Neural cell (in vitro differentiated cells): ENCODE measurements at regions not wholly inside any gene's neighbourhood (a gene's known extent, or its start where the extent isn't known, plus 50 kb on each side); places are given as distances from the start of the nearest gene placed in this dataset.

Experiments
- H2AFZ ChIP-seq: fragments of 200-600, 300-800 bp; sonication (generic), shearing (Covaris generic); 2 replicates; pipeline ENCODE4 v1.6.0; 2014; ENCODE audit warnings: low read depth, mild to moderate bottlenecking, antibody characterized with exemption, low read length, moderate library complexity
- H3F3A ChIP-seq: fragments of 200-600 bp; shearing (Covaris generic); 2 replicates; pipeline ENCODE4 v1.6.1; 2016; ENCODE audit warnings: mild to moderate bottlenecking, moderate library complexity, mixed read lengths, antibody characterized with exemption, low read length; ENCODE audit not compliant: insufficient read depth, poor library complexity, severe bottlenecking
- H3K27ac ChIP-seq: fragments of 200-600, 300-800 bp; sonication (generic), shearing (Covaris generic); 2 replicates; pipeline ENCODE4 v1.5.1; 2014; ENCODE audit warnings: mild to moderate bottlenecking, low read length, moderate library complexity
- H3K27me3 ChIP-seq: fragments of 300-800, 200-600 bp; sonication (generic), shearing (Covaris generic); 2 replicates; pipeline ENCODE4 v1.6.0; 2014; ENCODE audit warnings: mild to moderate bottlenecking, low read depth, low read length, moderate library complexity; ENCODE audit not compliant: insufficient read depth
- H3K36me3 ChIP-seq: fragments of 300-800, 200-600 bp; sonication (generic), shearing (Covaris generic); 2 replicates; pipeline ENCODE4 v1.5.1; 2014; ENCODE audit warnings: mild to moderate bottlenecking, antibody characterized with exemption, low read length, moderate library complexity; ENCODE audit not compliant: insufficient read depth
- H3K4me2 ChIP-seq: fragments of 300-800, 200-600 bp; sonication (generic), shearing (Covaris generic); 2 replicates; pipeline ENCODE4 v1.6.0; 2014; ENCODE audit warnings: mild to moderate bottlenecking, low read length
- H3K4me3 ChIP-seq: fragments of 300-800, 200-600 bp; sonication (generic), shearing (Covaris generic); 2 replicates; pipeline ENCODE4 v1.5.1; 2014; ENCODE audit warnings: mild to moderate bottlenecking, low read length, moderate library complexity
- H3K79me2 ChIP-seq: fragments of 200-600 bp; shearing (Covaris generic); replicated peaks from 2 replicates; pipeline ENCODE4 v1.6.0; 2014; ENCODE audit warnings: mild to moderate bottlenecking, low read length, moderate library complexity; ENCODE audit not compliant: insufficient read depth
- H3K9ac ChIP-seq: fragments of 300-800, 200-600 bp; sonication (generic), shearing (Covaris generic); 2 replicates; pipeline ENCODE4 v1.6.1; 2016; ENCODE audit warnings: mild to moderate bottlenecking, low read length, mixed read lengths
- H3K9me2 ChIP-seq: fragments of 200-600 bp; shearing (Covaris generic); 2 replicates; pipeline ENCODE4 v1.6.1; 2016; ENCODE audit warnings: mild to moderate bottlenecking, low read length, mixed read lengths; ENCODE audit not compliant: insufficient read depth
- H3K9me3 ChIP-seq: fragments of 200-600, 300-800 bp; sonication (generic), shearing (Covaris generic); 2 replicates; pipeline ENCODE4 v1.6.1; 2016; ENCODE audit warnings: mild to moderate bottlenecking, mixed run types, low read length, moderate library complexity, mixed read lengths
- H4K20me1 ChIP-seq: fragments of 200-600 bp; shearing (Covaris generic); 2 replicates; pipeline ENCODE4 v1.6.1; 2016; ENCODE audit warnings: mild to moderate bottlenecking, mixed run types; ENCODE audit not compliant: insufficient read depth
- EP300 ChIP-seq: fragments of 450-650 bp; conservative IDR thresholded peaks from 2 replicates; pipeline ENCODE4 v1.6.1; 2014; ENCODE audit warnings: antibody characterized with exemption, mild to moderate bottlenecking, moderate library complexity; ENCODE audit not compliant: poor library complexity, severe bottlenecking
- EZH2 ChIP-seq: fragments of 200-600, 300-800 bp; shearing (Covaris generic), sonication (generic); IDR thresholded peaks from 2 replicates; pipeline ENCODE4 v1.6.1; 2014; ENCODE audit warnings: antibody characterized with exemption, low read length, borderline replicate concordance, mild to moderate bottlenecking; ENCODE audit not compliant: insufficient read depth, poor library complexity, severe bottlenecking
- MXI1 ChIP-seq: fragments of 450-650 bp; conservative IDR thresholded peaks from 2 replicates; pipeline ENCODE4 v1.6.1; 2014; ENCODE audit warnings: antibody characterized with exemption, mild to moderate bottlenecking; ENCODE audit not compliant: poor library complexity, severe bottlenecking
- POLR2AphosphoS5 ChIP-seq: IDR thresholded peaks from 2 replicates; pipeline ENCODE4 v1.6.1; 2012
- RAD21 ChIP-seq: fragments of 450-650 bp; conservative IDR thresholded peaks from 2 replicates; pipeline ENCODE4 v1.6.1; 2014; ENCODE audit warnings: antibody characterized with exemption, mild to moderate bottlenecking, moderate library complexity
- SMC3 ChIP-seq: fragments of 450-650 bp; conservative IDR thresholded peaks from 2 replicates; pipeline ENCODE4 v1.6.1; 2014; ENCODE audit warnings: antibody characterized with exemption, mild to moderate bottlenecking, moderate library complexity; ENCODE audit not compliant: poor library complexity
- TAF1 ChIP-seq: IDR thresholded peaks from 2 replicates; pipeline ENCODE4 v1.6.1; 2012; ENCODE audit warnings: low read depth
- TF ChIP-seq, protein P1 (sequence below): IDR thresholded peaks from 2 replicates; pipeline ENCODE4 v1.6.1; 2012; ENCODE audit warnings: borderline replicate concordance
- TF ChIP-seq, protein P2 (sequence below): fragments of 450-650 bp; IDR thresholded peaks from 2 replicates; pipeline ENCODE4 v1.5.1; 2014; ENCODE audit warnings: antibody characterized with exemption, mild to moderate bottlenecking, moderate library complexity; ENCODE audit not compliant: poor library complexity, severe bottlenecking

DNA sequence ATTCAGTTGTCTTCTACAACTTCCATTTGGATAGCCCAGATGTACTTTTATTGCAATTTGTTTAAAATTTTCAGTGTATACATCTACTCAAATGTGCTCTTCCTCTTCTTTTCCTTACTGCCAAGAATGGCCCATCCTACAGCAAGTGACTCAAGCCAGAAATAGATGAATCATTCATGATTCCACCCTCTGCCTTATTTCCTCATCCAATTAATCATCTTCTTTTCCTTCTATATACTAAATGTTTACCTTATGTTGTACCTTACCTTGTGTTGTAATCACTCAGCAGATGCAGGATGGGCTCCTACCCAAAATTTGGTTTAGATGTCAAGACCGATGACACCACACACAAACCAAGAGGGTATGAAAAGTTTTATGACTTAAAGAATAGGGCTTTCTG, 437.8 kb downstream of the GRXCR1 start:
- no peaks in the 10 kb centered on the region for H3K9me3 ChIP-seq
- no peaks in the 10 kb centered on the region for H3K27me3 ChIP-seq
- no peak overlapping the region for H3K9ac ChIP-seq
- no peaks in the 10 kb centered on the region for H3K79me2 ChIP-seq
- H3K4me3 ChIP-seq, result no peak overlapping the region
- TF ChIP-seq SMC3 (no peak), TAF1 (no peak), RAD21 (no peak), POLR2AphosphoS5 (no peak), MXI1 (no peak), EZH2 (no peak), EP300 (no peak)
- TF ChIP-seq, protein P1, sequence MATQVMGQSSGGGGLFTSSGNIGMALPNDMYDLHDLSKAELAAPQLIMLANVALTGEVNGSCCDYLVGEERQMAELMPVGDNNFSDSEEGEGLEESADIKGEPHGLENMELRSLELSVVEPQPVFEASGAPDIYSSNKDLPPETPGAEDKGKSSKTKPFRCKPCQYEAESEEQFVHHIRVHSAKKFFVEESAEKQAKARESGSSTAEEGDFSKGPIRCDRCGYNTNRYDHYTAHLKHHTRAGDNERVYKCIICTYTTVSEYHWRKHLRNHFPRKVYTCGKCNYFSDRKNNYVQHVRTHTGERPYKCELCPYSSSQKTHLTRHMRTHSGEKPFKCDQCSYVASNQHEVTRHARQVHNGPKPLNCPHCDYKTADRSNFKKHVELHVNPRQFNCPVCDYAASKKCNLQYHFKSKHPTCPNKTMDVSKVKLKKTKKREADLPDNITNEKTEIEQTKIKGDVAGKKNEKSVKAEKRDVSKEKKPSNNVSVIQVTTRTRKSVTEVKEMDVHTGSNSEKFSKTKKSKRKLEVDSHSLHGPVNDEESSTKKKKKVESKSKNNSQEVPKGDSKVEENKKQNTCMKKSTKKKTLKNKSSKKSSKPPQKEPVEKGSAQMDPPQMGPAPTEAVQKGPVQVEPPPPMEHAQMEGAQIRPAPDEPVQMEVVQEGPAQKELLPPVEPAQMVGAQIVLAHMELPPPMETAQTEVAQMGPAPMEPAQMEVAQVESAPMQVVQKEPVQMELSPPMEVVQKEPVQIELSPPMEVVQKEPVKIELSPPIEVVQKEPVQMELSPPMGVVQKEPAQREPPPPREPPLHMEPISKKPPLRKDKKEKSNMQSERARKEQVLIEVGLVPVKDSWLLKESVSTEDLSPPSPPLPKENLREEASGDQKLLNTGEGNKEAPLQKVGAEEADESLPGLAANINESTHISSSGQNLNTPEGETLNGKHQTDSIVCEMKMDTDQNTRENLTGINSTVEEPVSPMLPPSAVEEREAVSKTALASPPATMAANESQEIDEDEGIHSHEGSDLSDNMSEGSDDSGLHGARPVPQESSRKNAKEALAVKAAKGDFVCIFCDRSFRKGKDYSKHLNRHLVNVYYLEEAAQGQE, result no peak
- TF ChIP-seq, protein P2, sequence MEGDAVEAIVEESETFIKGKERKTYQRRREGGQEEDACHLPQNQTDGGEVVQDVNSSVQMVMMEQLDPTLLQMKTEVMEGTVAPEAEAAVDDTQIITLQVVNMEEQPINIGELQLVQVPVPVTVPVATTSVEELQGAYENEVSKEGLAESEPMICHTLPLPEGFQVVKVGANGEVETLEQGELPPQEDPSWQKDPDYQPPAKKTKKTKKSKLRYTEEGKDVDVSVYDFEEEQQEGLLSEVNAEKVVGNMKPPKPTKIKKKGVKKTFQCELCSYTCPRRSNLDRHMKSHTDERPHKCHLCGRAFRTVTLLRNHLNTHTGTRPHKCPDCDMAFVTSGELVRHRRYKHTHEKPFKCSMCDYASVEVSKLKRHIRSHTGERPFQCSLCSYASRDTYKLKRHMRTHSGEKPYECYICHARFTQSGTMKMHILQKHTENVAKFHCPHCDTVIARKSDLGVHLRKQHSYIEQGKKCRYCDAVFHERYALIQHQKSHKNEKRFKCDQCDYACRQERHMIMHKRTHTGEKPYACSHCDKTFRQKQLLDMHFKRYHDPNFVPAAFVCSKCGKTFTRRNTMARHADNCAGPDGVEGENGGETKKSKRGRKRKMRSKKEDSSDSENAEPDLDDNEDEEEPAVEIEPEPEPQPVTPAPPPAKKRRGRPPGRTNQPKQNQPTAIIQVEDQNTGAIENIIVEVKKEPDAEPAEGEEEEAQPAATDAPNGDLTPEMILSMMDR, result no peak
- no peaks in the 10 kb centered on the region for H3K9me2 ChIP-seq
- no peak overlapping the region for H3K4me2 ChIP-seq
- no peaks in the 10 kb centered on the region for H3K36me3 ChIP-seq
- H4K20me1 ChIP-seq, result no peaks in the 10 kb centered on the region
- H3K27ac ChIP-seq, result no peak overlapping the region
- H3F3A ChIP-seq, result no peaks in the 10 kb centered on the region
- H2AFZ ChIP-seq, result no peak overlapping the region

DNA sequence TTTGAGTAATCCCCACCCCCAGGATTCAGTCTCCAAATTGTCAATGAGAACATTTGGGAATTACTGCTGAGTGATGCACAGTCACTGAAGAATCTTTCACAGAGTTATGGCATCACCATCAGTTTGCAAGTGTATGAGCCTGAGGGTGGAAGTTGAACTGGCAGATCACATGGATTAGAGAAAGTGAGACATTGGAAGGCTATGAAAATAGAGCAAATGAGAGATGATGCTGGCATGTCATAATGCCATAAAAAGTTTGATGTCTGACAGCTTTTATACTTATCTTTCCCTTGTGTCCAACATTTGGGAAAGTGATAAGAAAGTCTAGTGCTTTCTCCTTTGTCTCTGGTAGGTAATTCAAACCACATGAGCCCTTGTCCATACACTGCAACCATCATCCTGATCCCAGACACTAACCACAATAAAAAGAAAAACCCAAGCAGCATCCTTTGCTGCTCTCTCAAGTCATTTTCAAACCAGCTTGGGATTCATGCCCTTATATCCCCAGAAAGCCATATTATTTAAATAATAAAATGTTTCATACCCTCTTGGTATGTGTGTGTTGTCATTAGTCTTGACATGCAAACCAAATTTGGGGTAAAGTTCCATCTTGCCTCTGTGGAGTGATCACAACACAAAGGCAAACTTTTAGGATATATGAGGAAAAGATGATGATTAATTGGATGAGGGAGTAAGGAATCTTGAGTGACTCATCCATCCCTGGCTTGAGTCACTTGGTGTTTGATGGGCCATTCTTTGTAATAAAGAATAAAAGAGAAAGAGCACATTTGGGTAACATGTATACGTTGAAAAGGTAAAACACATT, 438.9 kb downstream of the GRXCR1 start:
- no peaks in the 10 kb centered on the region for H3K36me3 ChIP-seq
- no peak overlapping the region for H3K4me2 ChIP-seq
- H3K9ac ChIP-seq, result no peak overlapping the region
- H2AFZ ChIP-seq, result no peak overlapping the region
- H4K20me1 ChIP-seq, result no peaks in the 10 kb centered on the region
- no peaks in the 10 kb centered on the region for H3F3A ChIP-seq
- no peaks in the 10 kb centered on the region for H3K27me3 ChIP-seq
- no peaks in the 10 kb centered on the region for H3K9me2 ChIP-seq
- TF ChIP-seq, protein P2, result no peak
- TF ChIP-seq SMC3 (no peak), POLR2AphosphoS5 (no peak), MXI1 (no peak), TAF1 (no peak), EP300 (no peak), EZH2 (no peak), RAD21 (no peak)
- TF ChIP-seq, protein P1, result no peak
- no peak overlapping the region for H3K4me3 ChIP-seq
- H3K79me2 ChIP-seq, result no peaks in the 10 kb centered on the region
- H3K9me3 ChIP-seq, result no peaks in the 10 kb centered on the region
- no peak overlapping the region for H3K27ac ChIP-seq
